ENCODE measurements at regions not wholly inside any gene's neighbourhood (a gene's known extent, or its start where the extent isn't known, plus 50 kb on each side); places are given as distances from the start of the nearest gene placed in this dataset.

DNA sequence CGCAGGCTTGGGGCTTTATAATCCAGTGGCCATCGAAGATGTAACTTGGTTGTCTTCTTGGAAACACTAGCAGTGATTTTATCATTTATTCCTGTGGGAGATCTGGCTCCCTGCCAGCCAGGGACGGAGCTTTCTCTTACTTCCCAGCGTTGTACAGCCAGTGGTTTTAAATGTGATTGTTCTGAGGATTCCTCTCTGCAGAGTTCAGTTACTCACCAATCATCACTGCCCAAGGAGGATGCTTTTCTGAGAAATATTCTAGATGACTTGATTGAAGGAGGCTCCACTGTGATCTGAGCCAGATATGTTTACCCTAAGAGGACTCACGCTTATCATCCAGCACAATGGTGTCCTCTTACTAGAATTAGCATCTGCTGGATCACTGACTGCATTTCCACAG is 744.3 kb downstream of the RNF144A start (continued):
- TF ChIP-seq, protein P1, sequence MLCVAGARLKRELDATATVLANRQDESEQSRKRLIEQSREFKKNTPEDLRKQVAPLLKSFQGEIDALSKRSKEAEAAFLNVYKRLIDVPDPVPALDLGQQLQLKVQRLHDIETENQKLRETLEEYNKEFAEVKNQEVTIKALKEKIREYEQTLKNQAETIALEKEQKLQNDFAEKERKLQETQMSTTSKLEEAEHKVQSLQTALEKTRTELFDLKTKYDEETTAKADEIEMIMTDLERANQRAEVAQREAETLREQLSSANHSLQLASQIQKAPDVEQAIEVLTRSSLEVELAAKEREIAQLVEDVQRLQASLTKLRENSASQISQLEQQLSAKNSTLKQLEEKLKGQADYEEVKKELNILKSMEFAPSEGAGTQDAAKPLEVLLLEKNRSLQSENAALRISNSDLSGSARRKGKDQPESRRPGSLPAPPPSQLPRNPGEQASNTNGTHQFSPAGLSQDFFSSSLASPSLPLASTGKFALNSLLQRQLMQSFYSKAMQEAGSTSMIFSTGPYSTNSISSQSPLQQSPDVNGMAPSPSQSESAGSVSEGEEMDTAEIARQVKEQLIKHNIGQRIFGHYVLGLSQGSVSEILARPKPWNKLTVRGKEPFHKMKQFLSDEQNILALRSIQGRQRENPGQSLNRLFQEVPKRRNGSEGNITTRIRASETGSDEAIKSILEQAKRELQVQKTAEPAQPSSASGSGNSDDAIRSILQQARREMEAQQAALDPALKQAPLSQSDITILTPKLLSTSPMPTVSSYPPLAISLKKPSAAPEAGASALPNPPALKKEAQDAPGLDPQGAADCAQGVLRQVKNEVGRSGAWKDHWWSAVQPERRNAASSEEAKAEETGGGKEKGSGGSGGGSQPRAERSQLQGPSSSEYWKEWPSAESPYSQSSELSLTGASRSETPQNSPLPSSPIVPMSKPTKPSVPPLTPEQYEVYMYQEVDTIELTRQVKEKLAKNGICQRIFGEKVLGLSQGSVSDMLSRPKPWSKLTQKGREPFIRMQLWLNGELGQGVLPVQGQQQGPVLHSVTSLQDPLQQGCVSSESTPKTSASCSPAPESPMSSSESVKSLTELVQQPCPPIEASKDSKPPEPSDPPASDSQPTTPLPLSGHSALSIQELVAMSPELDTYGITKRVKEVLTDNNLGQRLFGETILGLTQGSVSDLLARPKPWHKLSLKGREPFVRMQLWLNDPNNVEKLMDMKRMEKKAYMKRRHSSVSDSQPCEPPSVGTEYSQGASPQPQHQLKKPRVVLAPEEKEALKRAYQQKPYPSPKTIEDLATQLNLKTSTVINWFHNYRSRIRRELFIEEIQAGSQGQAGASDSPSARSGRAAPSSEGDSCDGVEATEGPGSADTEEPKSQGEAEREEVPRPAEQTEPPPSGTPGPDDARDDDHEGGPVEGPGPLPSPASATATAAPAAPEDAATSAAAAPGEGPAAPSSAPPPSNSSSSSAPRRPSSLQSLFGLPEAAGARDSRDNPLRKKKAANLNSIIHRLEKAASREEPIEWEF (CRISPR knock-in tag; IDR thresholded peaks at IDR 0.05), result no peak
- TF ChIP-seq UBTF (IDR thresholded peaks at IDR 0.05; ENCODE audit: borderline replicate concordance in 1 of 2, low read depth in 2 of 2, low read length in 2 of 2) (no peak), MCM7 (IDR thresholded peaks at IDR 0.05) (no peak), USF1 (CRISPR knock-in tag; IDR thresholded peaks at IDR 0.05) (no peak), HIVEP1 (CRISPR knock-in tag; IDR thresholded peaks at IDR 0.05) (no peak), POLR3G (IDR thresholded peaks at IDR 0.05; ENCODE audit: extremely low read depth, insufficient read length, insufficient replicate concordance) (no peak)

Measured in K562 (cell line).